Tibial nerve (tissue), 4 donors: ENCODE measurements at regions not wholly inside any gene's neighbourhood (a gene's known extent, or its start where the extent isn't known, plus 50 kb on each side); places are given as distances from the start of the nearest gene placed in this dataset.

ENCODE experiments used
- DNase-seq, 2 donors: peaks; one replicate each; pipeline ENCODE4 v3.0.0-alpha.2; 2019; ENCODE audit warnings: low spot score in 2 of 2
- H3K27ac ChIP-seq, 4 donors: fragments of 200-600 bp; sonication (generic) in 3 of 4; one replicate each; pipeline ENCODE4 v1.5.1; 2017 to 2019; ENCODE audit warnings: mild to moderate bottlenecking in 1 of 4
- H3K27me3 ChIP-seq, 2 donors: fragments of 200-600 bp; sonication (generic) in 1 of 2; one replicate each; pipeline versions ENCODE4 v1.5.1 to v1.6.0; 2017 to 2019
- H3K36me3 ChIP-seq, 3 donors: fragments of 200-600 bp; sonication (generic); one replicate each; pipeline ENCODE4 v1.5.1; 2018 to 2019
- H3K4me1 ChIP-seq, 4 donors: fragments of 200-600 bp; sonication (generic) in 3 of 4; one replicate each; pipeline ENCODE4 v1.5.1; 2017 to 2019
- H3K4me3 ChIP-seq, 4 donors: fragments of 200-600 bp; sonication (generic) in 3 of 4; one replicate each; pipeline ENCODE4 v1.5.1; 2017 to 2019; ENCODE audit warnings: mild to moderate bottlenecking in 1 of 4, moderate library complexity in 1 of 4
- H3K9me3 ChIP-seq, 4 donors: fragments of 200-600 bp; sonication (generic) in 3 of 4; one replicate each; pipeline ENCODE4 v1.5.1; 2017 to 2019
- CTCF ChIP-seq, 5 experiments: fragments of 200-600 bp in 3 of 5; fragments of 450-650 bp in 2 of 5; sonication (generic) in 3 of 5; IDR thresholded peaks; one replicate each; pipeline ENCODE4 v1.5.1; 2016 to 2019; ENCODE audit warnings: antibody characterized with exemption in 5 of 5, mild to moderate bottlenecking in 3 of 5, moderate library complexity in 2 of 5
- EP300 ChIP-seq, 2 donors: sonication (generic); formaldehyde crosslinking; IDR thresholded peaks; one replicate each; pipeline ENCODE4 v1.6.1; 2017; ENCODE audit warnings: antibody characterized with exemption in 2 of 2, mild to moderate bottlenecking in 1 of 2
- POLR2A ChIP-seq, 2 donors: fragments of 450-650 bp; IDR thresholded peaks; one replicate each; pipeline ENCODE4 v1.6.1; 2017; ENCODE audit warnings: antibody characterized with exemption in 2 of 2, mild to moderate bottlenecking in 2 of 2, moderate library complexity in 2 of 2
- WGBS, 2 donors: methylation state at CpG; one replicate each; pipeline ENCODE4 v1.1.5; 2018; 5-methylcytosine and 5-hydroxymethylcytosine counted together

GRCh38 chr9:87805259-87805658 lies 77.4 kb upstream of the SPATA31E1 start:
- Histone ChIP-seq H3K36me3 (no peaks in the 10 kb centered on the region), H3K4me3 (no peak overlapping the region), H3K4me1 (no peaks in the 10 kb centered on the region), H3K27ac (no peak overlapping the region), H3K27me3 (no peaks in the 10 kb centered on the region), H3K9me3 (peaks cover 0 to 6% (median 0%) of the 10 kb centered on the region in 4 donors)
- TF ChIP-seq CTCF (IDR thresholded peaks at IDR 0.05) (no peak), EP300 (IDR thresholded peaks at IDR 0.05) (no peak), POLR2A (IDR thresholded peaks at IDR 0.05) (no peak)
- no peak for DNase-seq
- WGBS, 2 donors: 94 to 95% methylated on average over 5 of the region's 5 CpGs

- H3K4me3 ChIP-seq: no peak overlapping the region
- no peaks in the 10 kb centered on the region for H3K27me3 ChIP-seq
- no peaks in the 10 kb centered on the region for H3K36me3 ChIP-seq
- peaks cover 0 to 6% (median 0%) of the 10 kb centered on the region in 4 donors for H3K9me3 ChIP-seq
- peaks cover 0 to 10% (median 0%) of the 10 kb centered on the region in 4 donors for H3K4me1 ChIP-seq
- no peak for DNase-seq
- 79 to 82% methylated on average over 5 of the region's 5 CpGs for WGBS, 2 donors
- TF ChIP-seq CTCF (IDR thresholded peaks at IDR 0.05) (no peak), EP300 (IDR thresholded peaks at IDR 0.05) (no peak), POLR2A (IDR thresholded peaks at IDR 0.05) (no peak)
- H3K27ac ChIP-seq: no peak overlapping the region
These were observed 72.7 kb upstream of the SPATA31E1 start for GRCh38 chr9:87810008-87810407.

- Histone ChIP-seq H3K4me3 (no peak overlapping the region), H3K27ac (no peak overlapping the region), H3K4me1 (peaks cover 0 to 10% (median 0%) of the 10 kb centered on the region in 4 donors), H3K9me3 (peaks cover 0 to 6% (median 0%) of the 10 kb centered on the region in 4 donors), H3K27me3 (no peaks in the 10 kb centered on the region), H3K36me3 (no peaks in the 10 kb centered on the region)
- 87 to 91% methylated on average over 5 of the region's 5 CpGs for WGBS, 2 donors
- DNase-seq: no peak
- TF ChIP-seq POLR2A (IDR thresholded peaks at IDR 0.05): no peak
- no peak for TF ChIP-seq EP300 (IDR thresholded peaks at IDR 0.05)
- no peak for TF ChIP-seq CTCF (IDR thresholded peaks at IDR 0.05)
These were observed 71.9 kb upstream of the SPATA31E1 start for GRCh38 chr9:87810679-87811178.

GRCh38 chr9:87812375-87813118 lies 70.1 kb upstream of the SPATA31E1 start:
- Histone ChIP-seq H3K27me3 (no peaks in the 10 kb centered on the region), H3K4me1 (peaks cover 0 to 10% (median 0%) of the 10 kb centered on the region in 4 donors), H3K9me3 (peaks cover 0 to 6% (median 0%) of the 10 kb centered on the region in 4 donors), H3K27ac (no peak overlapping the region), H3K4me3 (no peak overlapping the region), H3K36me3 (no peaks in the 10 kb centered on the region)
- 23 to 31% methylated on average over 13 of the region's 13 CpGs for WGBS, 2 donors
- DNase-seq: no peak
- TF ChIP-seq POLR2A (IDR thresholded peaks at IDR 0.05) (no peak), CTCF (IDR thresholded peaks at IDR 0.05) (peak; percentile 64 to 82 (median 75)), EP300 (IDR thresholded peaks at IDR 0.05) (no peak)

GRCh38 chr9:87813119-87813463 lies 69.6 kb upstream of the SPATA31E1 start:
- no peak overlapping the region for H3K4me3 ChIP-seq
- WGBS, 2 donors: 52 to 73% methylated on average over 7 of the region's 7 CpGs
- no peak for TF ChIP-seq POLR2A (IDR thresholded peaks at IDR 0.05)
- peaks cover 0 to 10% (median 0%) of the 10 kb centered on the region in 4 donors for H3K4me1 ChIP-seq
- no peaks in the 10 kb centered on the region for H3K36me3 ChIP-seq
- no peak overlapping the region for H3K27ac ChIP-seq
- DNase-seq: no peak
- peaks cover 0 to 6% (median 0%) of the 10 kb centered on the region in 4 donors for H3K9me3 ChIP-seq
- H3K27me3 ChIP-seq: no peaks in the 10 kb centered on the region
